OCI-LY3 (cell line): ENCODE measurements at regions not wholly inside any gene's neighbourhood (a gene's known extent, or its start where the extent isn't known, plus 50 kb on each side); places are given as distances from the start of the nearest gene placed in this dataset.

Experiments used
- H2AFZ ChIP-seq: fragments of 200-600, 300-600 bp; shearing (Covaris generic); 2 replicates; pipeline ENCODE4 v1.6.0; 2014; ENCODE audit warnings: antibody characterized with exemption, low read depth, low read length
- H3K27ac ChIP-seq: fragments of 200-600, 300-600 bp; sonication (generic); 2 replicates; pipeline ENCODE4 v1.5.1; 2014; ENCODE audit warnings: mild to moderate bottlenecking, low read length, moderate library complexity, mixed read lengths
- H3K27me3 ChIP-seq: fragments of 200-600, 300-600 bp; sonication (generic); 2 replicates; pipeline ENCODE4 v1.6.1; 2014; ENCODE audit warnings: low read depth, low read length, mixed read lengths
- H3K36me3 ChIP-seq: fragments of 200-600, 300-600 bp; sonication (generic); replicated peaks from 2 replicates; pipeline ENCODE3; 2014; ENCODE audit warnings: low read depth, low read length, mixed read lengths
- H3K4me1 ChIP-seq: fragments of 300-600, 200-600 bp; sonication (generic); 2 replicates; pipeline ENCODE4 v1.6.1; 2014; ENCODE audit warnings: low read length, mixed read lengths
- H3K4me2 ChIP-seq: fragments of 200-600, 300-600 bp; sonication (generic); 2 replicates; pipeline ENCODE4 v1.6.1; 2014; ENCODE audit warnings: low read length, mixed read lengths
- H3K4me3 ChIP-seq: fragments of 300-600, 200-600 bp; sonication (generic); 2 replicates; pipeline ENCODE4 v1.5.1; 2014; ENCODE audit warnings: antibody characterized with exemption, mild to moderate bottlenecking, low read length, moderate library complexity
- H3K79me2 ChIP-seq: fragments of 300-600, 200-600 bp; shearing (Covaris generic); 2 replicates; pipeline ENCODE4 v1.6.1; 2014; ENCODE audit warnings: mild to moderate bottlenecking, low read length, mixed read lengths
- H3K9ac ChIP-seq: fragments of 300-600, 200-600 bp; shearing (Covaris generic); 2 replicates; pipeline ENCODE4 v1.6.0; 2014; ENCODE audit warnings: mild to moderate bottlenecking, low read length, moderate library complexity
- H3K9me3 ChIP-seq: fragments of 200-600, 300-600 bp; shearing (Covaris generic); 2 replicates; pipeline ENCODE4 v1.6.1; 2014; ENCODE audit warnings: low read length, mixed read lengths; ENCODE audit not compliant: insufficient read depth
- H4K20me1 ChIP-seq: fragments of 200-600, 300-600 bp; sonication (generic); 2 replicates; pipeline ENCODE4 v1.6.1; 2016; ENCODE audit warnings: low read length, mixed read lengths; ENCODE audit not compliant: insufficient read depth
- EZH2phosphoT487 ChIP-seq: fragments of 200-600 bp; shearing (Covaris generic); IDR thresholded peaks from 2 replicates; pipeline ENCODE4 v1.6.1; 2018; ENCODE audit warnings: antibody characterized with exemption, mixed run types, low read depth
- TF ChIP-seq, protein P1 (sequence below): fragments of 200-600, 300-600 bp; sonication (generic); IDR thresholded peaks from 2 replicates; pipeline ENCODE4 v1.5.1; 2014; ENCODE audit warnings: antibody characterized with exemption, low read length, low read depth

GRCh38 chr5:175163586-175164275 is 280.3 kb downstream of the DRD1 start:
- H3K4me1 ChIP-seq: no peaks in the 10 kb centered on the region
- no peak overlapping the region for H2AFZ ChIP-seq
- no peak overlapping the region for H3K4me2 ChIP-seq
- H3K36me3 ChIP-seq: no peaks in the 10 kb centered on the region
- H3K27me3 ChIP-seq: no peaks in the 10 kb centered on the region
- TF ChIP-seq, protein P1, sequence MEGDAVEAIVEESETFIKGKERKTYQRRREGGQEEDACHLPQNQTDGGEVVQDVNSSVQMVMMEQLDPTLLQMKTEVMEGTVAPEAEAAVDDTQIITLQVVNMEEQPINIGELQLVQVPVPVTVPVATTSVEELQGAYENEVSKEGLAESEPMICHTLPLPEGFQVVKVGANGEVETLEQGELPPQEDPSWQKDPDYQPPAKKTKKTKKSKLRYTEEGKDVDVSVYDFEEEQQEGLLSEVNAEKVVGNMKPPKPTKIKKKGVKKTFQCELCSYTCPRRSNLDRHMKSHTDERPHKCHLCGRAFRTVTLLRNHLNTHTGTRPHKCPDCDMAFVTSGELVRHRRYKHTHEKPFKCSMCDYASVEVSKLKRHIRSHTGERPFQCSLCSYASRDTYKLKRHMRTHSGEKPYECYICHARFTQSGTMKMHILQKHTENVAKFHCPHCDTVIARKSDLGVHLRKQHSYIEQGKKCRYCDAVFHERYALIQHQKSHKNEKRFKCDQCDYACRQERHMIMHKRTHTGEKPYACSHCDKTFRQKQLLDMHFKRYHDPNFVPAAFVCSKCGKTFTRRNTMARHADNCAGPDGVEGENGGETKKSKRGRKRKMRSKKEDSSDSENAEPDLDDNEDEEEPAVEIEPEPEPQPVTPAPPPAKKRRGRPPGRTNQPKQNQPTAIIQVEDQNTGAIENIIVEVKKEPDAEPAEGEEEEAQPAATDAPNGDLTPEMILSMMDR: no peak
- TF ChIP-seq EZH2phosphoT487: no peak
- no peaks in the 10 kb centered on the region for H3K79me2 ChIP-seq
- no peaks in the 10 kb centered on the region for H4K20me1 ChIP-seq
- H3K27ac ChIP-seq: no peak overlapping the region
- H3K9ac ChIP-seq: no peak overlapping the region
- no peaks in the 10 kb centered on the region for H3K9me3 ChIP-seq
- no peak overlapping the region for H3K4me3 ChIP-seq

DNA sequence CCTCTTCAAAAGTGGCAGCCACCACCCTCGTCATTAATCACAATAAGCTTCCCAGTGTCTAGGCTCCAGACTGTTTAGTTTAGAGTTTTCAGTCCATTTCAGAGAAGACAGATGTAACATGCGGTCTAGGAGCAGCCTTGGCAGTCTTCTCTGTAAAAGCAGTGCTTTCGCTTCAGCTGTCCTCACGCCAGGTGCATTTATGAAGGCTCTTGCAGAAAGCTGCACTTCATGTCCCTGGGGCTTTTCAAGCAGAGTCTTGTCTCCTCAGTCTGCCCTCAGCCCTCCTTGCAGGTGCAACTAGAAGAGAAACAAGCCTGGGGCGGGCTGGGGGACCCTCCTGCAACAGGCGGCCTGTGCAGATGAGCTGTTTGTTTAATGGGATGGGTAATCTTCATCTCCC is 281.9 kb downstream of the DRD1 start:
- TF ChIP-seq, protein P1: no peak
- TF ChIP-seq EZH2phosphoT487: no peak
- no peak overlapping the region for H3K4me2 ChIP-seq
- no peaks in the 10 kb centered on the region for H4K20me1 ChIP-seq
- no peaks in the 10 kb centered on the region for H3K9me3 ChIP-seq
- no peak overlapping the region for H3K27ac ChIP-seq
- no peaks in the 10 kb centered on the region for H3K36me3 ChIP-seq
- H2AFZ ChIP-seq: no peak overlapping the region
- H3K9ac ChIP-seq: no peak overlapping the region
- H3K4me3 ChIP-seq: no peak overlapping the region
- H3K27me3 ChIP-seq: no peaks in the 10 kb centered on the region
- H3K79me2 ChIP-seq: no peaks in the 10 kb centered on the region
- H3K4me1 ChIP-seq: no peaks in the 10 kb centered on the region

DNA sequence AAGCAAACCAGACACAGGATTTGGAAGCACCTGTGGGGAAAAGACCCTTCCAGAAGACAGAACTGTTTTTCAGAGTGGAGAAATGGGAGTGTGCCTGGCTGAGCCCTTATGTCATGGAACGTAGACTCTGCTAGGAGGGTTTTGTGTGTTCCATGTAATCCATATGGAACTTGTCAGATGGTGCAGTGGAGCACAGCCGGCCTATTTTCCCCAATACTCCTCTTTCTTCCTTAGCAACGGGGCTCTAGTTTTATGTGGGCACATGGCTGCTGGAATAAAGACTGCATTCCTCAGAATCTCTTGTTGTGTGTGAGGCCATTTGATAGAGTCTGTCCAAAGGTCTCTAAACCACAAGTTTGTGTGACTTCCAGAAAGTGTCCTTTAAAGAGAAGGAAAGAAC is 284.0 kb downstream of the DRD1 start:
- no peak overlapping the region for H3K27ac ChIP-seq
- H3K27me3 ChIP-seq: no peaks in the 10 kb centered on the region
- no peak overlapping the region for H2AFZ ChIP-seq
- TF ChIP-seq, protein P1: no peak
- no peaks in the 10 kb centered on the region for H3K79me2 ChIP-seq
- no peak overlapping the region for H3K9ac ChIP-seq
- H3K36me3 ChIP-seq: no peaks in the 10 kb centered on the region
- H4K20me1 ChIP-seq: no peaks in the 10 kb centered on the region
- no peak overlapping the region for H3K4me2 ChIP-seq
- no peaks in the 10 kb centered on the region for H3K9me3 ChIP-seq
- no peak overlapping the region for H3K4me3 ChIP-seq
- no peaks in the 10 kb centered on the region for H3K4me1 ChIP-seq

GRCh38 chr5:175148636-175149172 is 295.3 kb downstream of the DRD1 start:
- no peaks in the 10 kb centered on the region for H3K36me3 ChIP-seq
- H3K4me3 ChIP-seq: no peak overlapping the region
- no peaks in the 10 kb centered on the region for H3K4me1 ChIP-seq
- H3K9ac ChIP-seq: no peak overlapping the region
- no peaks in the 10 kb centered on the region for H3K27me3 ChIP-seq
- TF ChIP-seq EZH2phosphoT487: no peak
- TF ChIP-seq, protein P1: no peak
- H3K4me2 ChIP-seq: no peak overlapping the region
- H3K9me3 ChIP-seq: no peaks in the 10 kb centered on the region
- no peaks in the 10 kb centered on the region for H3K79me2 ChIP-seq
- H2AFZ ChIP-seq: no peak overlapping the region
- no peaks in the 10 kb centered on the region for H4K20me1 ChIP-seq
- H3K27ac ChIP-seq: no peak overlapping the region
